Colonic mucosa (tissue), 4 donors: ENCODE measurements at regions not wholly inside any gene's neighbourhood (a gene's known extent, or its start where the extent isn't known, plus 50 kb on each side); places are given as distances from the start of the nearest gene placed in this dataset.

Experiments used
- DNase-seq: peaks from one replicate; pipeline ENCODE4 v3.0.0-alpha.2; 2020
- H3K27ac ChIP-seq: fragments of 200-600 bp; one replicate; pipeline ENCODE4 v1.8.0; 2021
- H3K27me3 ChIP-seq: fragments of 200-600 bp; one replicate; pipeline ENCODE4 v1.8.0; 2021
- H3K36me3 ChIP-seq: fragments of 200-600 bp; one replicate; pipeline ENCODE4 v1.8.0; 2021
- H3K4me1 ChIP-seq: fragments of 200-600 bp; one replicate; pipeline ENCODE4 v1.8.0; 2021; ENCODE audit warnings: mild to moderate bottlenecking
- H3K4me3 ChIP-seq: fragments of 200-600 bp; one replicate; pipeline ENCODE4 v1.8.0; 2021
- H3K9ac ChIP-seq, 2 donors: one replicate each; pipeline ENCODE4 v1.7.0; 2013; ENCODE audit warnings: control low read depth in 2 of 2, low read depth in 2 of 2, low read length in 2 of 2
- H3K9me3 ChIP-seq: fragments of 200-600 bp; one replicate; pipeline ENCODE4 v1.8.0; 2021
- intact Hi-C: fragments of 100-400 bp; cut with DNase I; formaldehyde crosslinking; loops from one replicate; pipeline ENCODE4 v1.14.1; 2022
- TF ChIP-seq, protein P1 (sequence below): fragments of 200-600 bp; IDR thresholded peaks from one replicate; pipeline ENCODE4 v1.8.0; 2022; ENCODE audit warnings: antibody characterized with exemption, mild to moderate bottlenecking
- donor health status: healthy.
- donor health status: DM: no; HTN: no; CAD: no.
- donor health status: DM: no; HTN: no; CAD: no.

DNA sequence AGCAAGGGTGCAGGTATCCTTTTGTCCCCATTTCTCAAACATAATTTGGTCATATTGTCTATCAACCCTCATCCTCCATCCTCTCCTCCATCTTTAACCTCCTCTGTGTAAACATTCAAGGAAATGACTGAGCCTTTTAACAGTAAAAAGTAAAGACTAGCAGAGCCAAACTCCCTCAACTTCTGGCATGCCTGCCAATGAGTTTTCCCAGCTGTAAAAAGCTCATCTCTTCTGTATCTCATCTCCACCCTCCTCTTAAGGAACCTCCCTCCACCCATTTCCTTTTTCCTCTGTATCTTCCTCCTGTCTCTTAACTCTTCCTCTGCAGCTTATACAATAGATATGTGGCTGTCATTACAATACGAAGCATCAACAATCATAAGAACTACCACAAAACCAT lies 76.9 kb upstream of the PSMD7 start:
- TF ChIP-seq, protein P1, sequence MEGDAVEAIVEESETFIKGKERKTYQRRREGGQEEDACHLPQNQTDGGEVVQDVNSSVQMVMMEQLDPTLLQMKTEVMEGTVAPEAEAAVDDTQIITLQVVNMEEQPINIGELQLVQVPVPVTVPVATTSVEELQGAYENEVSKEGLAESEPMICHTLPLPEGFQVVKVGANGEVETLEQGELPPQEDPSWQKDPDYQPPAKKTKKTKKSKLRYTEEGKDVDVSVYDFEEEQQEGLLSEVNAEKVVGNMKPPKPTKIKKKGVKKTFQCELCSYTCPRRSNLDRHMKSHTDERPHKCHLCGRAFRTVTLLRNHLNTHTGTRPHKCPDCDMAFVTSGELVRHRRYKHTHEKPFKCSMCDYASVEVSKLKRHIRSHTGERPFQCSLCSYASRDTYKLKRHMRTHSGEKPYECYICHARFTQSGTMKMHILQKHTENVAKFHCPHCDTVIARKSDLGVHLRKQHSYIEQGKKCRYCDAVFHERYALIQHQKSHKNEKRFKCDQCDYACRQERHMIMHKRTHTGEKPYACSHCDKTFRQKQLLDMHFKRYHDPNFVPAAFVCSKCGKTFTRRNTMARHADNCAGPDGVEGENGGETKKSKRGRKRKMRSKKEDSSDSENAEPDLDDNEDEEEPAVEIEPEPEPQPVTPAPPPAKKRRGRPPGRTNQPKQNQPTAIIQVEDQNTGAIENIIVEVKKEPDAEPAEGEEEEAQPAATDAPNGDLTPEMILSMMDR = no peak
- Histone ChIP-seq H3K27me3 (no peaks in the 10 kb centered on the region), H3K9ac (no peak overlapping the region), H3K9me3 (no peaks in the 10 kb centered on the region), H3K4me1 (no peaks in the 10 kb centered on the region), H3K27ac (no peak overlapping the region), H3K4me3 (no peak overlapping the region), H3K36me3 (no peaks in the 10 kb centered on the region)
- DNase-seq = no peak
- intact Hi-C loops = no loop called here

DNA sequence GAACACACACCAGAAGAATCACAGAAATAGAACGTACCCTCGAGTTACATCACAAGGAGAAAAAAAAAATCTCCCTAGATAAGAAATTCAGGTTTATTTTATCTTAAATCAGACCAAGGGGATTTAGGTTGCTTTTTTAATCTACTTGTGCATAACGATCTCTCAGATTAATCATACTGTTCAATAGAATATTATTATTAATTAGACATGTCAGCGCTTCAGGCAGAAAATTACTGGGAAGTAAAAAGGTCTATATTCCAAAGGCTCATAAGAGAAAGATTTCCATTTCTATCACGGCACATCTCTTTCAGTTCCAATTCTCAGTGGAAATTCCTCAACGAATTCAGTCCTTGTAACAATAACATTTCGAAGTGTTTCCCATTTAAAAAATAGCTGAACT lies 77.7 kb upstream of the PSMD7 start:
- Histone ChIP-seq H3K4me1 (no peaks in the 10 kb centered on the region), H3K27me3 (no peaks in the 10 kb centered on the region), H3K27ac (no peak overlapping the region), H3K9ac (no peak overlapping the region), H3K9me3 (no peaks in the 10 kb centered on the region), H3K36me3 (no peaks in the 10 kb centered on the region), H3K4me3 (no peak overlapping the region)
- TF ChIP-seq, protein P1 = no peak
- intact Hi-C loops = no loop called here
- no peak for DNase-seq

DNA sequence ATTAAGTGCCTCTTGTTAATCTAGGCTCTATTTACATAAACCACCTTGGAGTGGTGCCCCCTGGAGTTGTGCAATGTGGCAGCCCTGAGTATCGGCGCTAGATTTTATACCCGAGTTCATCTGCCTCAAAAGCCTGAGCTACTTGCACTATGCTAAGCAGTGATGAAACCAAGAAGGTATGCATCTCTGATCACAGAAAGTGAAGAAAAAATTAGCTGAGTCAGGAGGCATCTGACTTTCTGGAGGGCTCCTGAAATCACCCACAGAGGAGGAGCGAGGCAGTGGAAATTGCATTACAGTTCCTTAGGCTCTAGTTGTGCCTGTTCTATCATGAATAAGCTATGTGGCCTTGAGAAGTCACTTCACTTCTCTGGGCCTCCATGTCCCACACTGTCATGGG lies 80.3 kb upstream of the PSMD7 start:
- Histone ChIP-seq H3K9ac (no peak overlapping the region), H3K9me3 (no peaks in the 10 kb centered on the region), H3K4me1 (no peaks in the 10 kb centered on the region), H3K36me3 (no peaks in the 10 kb centered on the region), H3K27me3 (no peaks in the 10 kb centered on the region), H3K27ac (no peak overlapping the region), H3K4me3 (no peak overlapping the region)
- DNase-seq = no peak
- intact Hi-C loops = no loop called here
- TF ChIP-seq, protein P1 = no peak

DNA sequence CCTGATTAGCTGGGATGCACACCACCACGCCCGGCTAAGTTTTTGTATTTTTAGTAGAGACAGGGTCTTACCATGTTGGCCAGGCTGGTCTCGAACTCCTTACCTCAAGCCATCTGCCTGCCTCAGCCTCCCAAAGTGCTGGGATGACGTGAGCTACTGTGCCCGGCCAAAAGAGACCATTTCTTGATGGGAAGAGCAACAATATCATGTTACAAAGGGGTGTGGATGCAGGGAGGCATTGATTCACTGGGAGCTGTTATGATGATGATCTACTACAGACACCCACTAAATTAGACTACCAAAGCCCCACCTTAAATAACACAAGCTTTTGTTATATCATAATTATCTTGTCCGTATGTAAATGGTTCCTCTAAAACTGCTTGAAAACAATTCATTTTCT lies 81.4 kb upstream of the PSMD7 start:
- Histone ChIP-seq H3K27ac (no peak overlapping the region), H3K4me3 (no peak overlapping the region), H3K27me3 (no peaks in the 10 kb centered on the region), H3K4me1 (no peaks in the 10 kb centered on the region), H3K36me3 (no peaks in the 10 kb centered on the region), H3K9me3 (no peaks in the 10 kb centered on the region), H3K9ac (no peak overlapping the region)
- DNase-seq = no peak
- intact Hi-C loops = no loop called here
- TF ChIP-seq, protein P1 = no peak

DNA sequence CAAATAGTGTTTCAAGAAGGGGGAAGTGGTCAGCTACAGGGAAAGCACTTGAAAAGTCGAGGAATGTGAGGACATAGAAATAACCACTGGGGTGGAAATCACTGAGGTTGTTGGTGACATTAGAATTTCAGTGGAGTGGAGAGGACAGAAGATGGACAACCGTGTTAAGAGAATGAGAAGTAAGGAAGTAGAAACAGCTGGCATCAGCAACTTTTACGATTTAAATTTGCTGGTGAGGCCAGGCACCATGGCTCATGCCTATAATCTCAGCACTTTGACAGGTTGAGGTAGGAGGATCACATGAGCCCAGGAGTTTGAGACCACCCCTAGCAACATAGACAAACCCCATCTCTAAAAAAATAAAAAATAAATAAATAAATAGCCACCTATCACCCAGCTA lies 83.2 kb upstream of the PSMD7 start:
- Histone ChIP-seq H3K4me1 (no peaks in the 10 kb centered on the region), H3K27ac (no peak overlapping the region), H3K27me3 (no peaks in the 10 kb centered on the region), H3K9me3 (no peaks in the 10 kb centered on the region), H3K4me3 (no peak overlapping the region), H3K9ac (no peak overlapping the region), H3K36me3 (no peaks in the 10 kb centered on the region)
- TF ChIP-seq, protein P1 = no peak
- intact Hi-C loops = no loop called here
- no peak for DNase-seq

DNA sequence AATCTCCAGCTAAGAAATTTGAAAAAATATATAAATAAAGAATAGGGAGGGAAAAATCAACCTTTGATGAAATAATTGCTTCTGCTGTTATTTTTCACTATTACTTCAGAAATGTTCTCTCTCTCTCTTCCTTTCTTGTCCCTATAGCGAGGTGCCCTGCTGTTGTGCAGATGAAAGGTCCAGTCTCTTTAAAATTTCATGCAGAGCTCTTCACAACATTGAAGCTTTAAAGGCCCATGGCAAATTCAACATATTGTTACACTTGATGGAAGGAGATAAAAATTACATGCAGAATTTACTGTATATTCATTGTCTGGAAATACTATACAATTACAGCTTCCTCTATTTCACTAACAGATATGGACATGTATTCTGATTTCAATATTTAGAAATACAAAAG lies 86.4 kb upstream of the PSMD7 start:
- H3K4me1 ChIP-seq = no peaks in the 10 kb centered on the region
- no peaks in the 10 kb centered on the region for H3K9me3 ChIP-seq
- no peak overlapping the region for H3K9ac ChIP-seq
- DNase-seq = no peak
- TF ChIP-seq, protein P1 = no peak
- no peaks in the 10 kb centered on the region for H3K36me3 ChIP-seq
- no peaks in the 10 kb centered on the region for H3K27me3 ChIP-seq
- H3K4me3 ChIP-seq = no peak overlapping the region
- intact Hi-C loops = no loop called here
- no peak overlapping the region for H3K27ac ChIP-seq
